ENCODE measurements at regions not wholly inside any gene's neighbourhood (a gene's known extent, or its start where the extent isn't known, plus 50 kb on each side); places are given as distances from the start of the nearest gene placed in this dataset.

DNA sequence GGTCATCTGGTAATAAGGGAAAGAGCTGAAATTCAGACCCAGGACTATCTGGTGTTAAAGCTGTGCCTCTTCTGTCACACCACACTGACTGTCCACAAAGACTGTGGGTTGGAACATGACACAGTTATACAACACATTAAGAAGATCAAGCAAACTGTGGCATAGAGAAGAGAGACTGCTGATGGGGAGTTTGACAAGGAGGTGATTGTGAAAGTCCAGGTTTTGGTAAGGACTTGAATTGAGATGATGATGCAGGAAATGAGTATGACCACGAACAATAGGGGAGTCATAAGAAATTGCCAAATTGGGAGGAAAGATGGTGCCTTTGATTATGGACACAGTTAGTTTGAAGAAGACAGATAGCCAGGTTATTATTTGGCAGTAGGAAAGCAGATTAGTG, 163.4 kb downstream of the PDGFRA start:
- WGBS = 58% methylated on average over 1 of the region's 1 CpG
- TF ChIP-seq, protein P1, sequence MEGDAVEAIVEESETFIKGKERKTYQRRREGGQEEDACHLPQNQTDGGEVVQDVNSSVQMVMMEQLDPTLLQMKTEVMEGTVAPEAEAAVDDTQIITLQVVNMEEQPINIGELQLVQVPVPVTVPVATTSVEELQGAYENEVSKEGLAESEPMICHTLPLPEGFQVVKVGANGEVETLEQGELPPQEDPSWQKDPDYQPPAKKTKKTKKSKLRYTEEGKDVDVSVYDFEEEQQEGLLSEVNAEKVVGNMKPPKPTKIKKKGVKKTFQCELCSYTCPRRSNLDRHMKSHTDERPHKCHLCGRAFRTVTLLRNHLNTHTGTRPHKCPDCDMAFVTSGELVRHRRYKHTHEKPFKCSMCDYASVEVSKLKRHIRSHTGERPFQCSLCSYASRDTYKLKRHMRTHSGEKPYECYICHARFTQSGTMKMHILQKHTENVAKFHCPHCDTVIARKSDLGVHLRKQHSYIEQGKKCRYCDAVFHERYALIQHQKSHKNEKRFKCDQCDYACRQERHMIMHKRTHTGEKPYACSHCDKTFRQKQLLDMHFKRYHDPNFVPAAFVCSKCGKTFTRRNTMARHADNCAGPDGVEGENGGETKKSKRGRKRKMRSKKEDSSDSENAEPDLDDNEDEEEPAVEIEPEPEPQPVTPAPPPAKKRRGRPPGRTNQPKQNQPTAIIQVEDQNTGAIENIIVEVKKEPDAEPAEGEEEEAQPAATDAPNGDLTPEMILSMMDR (IDR thresholded peaks at IDR 0.05) = no peak
- TF ChIP-seq POLR2A (IDR thresholded peaks at IDR 0.05; ENCODE audit: low read depth) (no peak), EP300 (IDR thresholded peaks at IDR 0.05) (no peak), POLR2AphosphoS5 (IDR thresholded peaks at IDR 0.05) (no peak)
- intact Hi-C loops (cut with DNase I) = no loop called here

DNA sequence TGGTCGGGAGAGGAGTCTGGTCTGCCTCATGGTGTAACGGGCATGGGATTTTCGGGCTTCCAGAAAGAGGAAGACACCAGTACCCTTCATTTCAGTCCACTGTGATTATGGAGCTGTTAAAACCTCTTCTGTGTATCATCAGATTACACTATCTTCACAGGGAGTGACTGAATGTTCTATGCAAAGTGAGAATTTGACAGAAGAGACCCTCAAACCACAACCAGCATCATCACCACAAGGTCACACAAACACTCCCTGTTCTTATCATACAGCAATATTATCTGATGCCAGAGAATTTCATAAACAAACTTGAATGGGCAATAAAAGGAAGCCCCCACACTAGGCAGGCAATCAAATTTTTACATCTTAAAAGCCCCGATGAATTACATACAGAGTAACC, 164.2 kb downstream of the PDGFRA start:
- Histone ChIP-seq H3K36me3 (no peaks in the 10 kb centered on the region), H3K27me3 (no peaks in the 10 kb centered on the region), H3K4me3 (no peak overlapping the region), H3K27ac (replicated peaks in 1 of 4) (no peak overlapping the region), H3K4me1 (peaks cover 0 to 6% (median 2%) of the 10 kb centered on the region in 4 donors), H3K9me3 (no peaks in the 10 kb centered on the region)
- intact Hi-C loops (cut with DNase I) = no loop called here
- WGBS = 87% methylated on average over 4 of the region's 4 CpGs
- DNase-seq (ENCODE audit: extremely low spot score) = no peak
- TF ChIP-seq, protein P1 (IDR thresholded peaks at IDR 0.05) = no peak
- no peak for TF ChIP-seq POLR2A (IDR thresholded peaks at IDR 0.05; ENCODE audit: low read depth)
- no peak for TF ChIP-seq EP300 (IDR thresholded peaks at IDR 0.05)
- TF ChIP-seq POLR2AphosphoS5 (IDR thresholded peaks at IDR 0.05) = no peak

More for the DNA sequence above, 163.4 kb downstream of the PDGFRA start:
- Histone ChIP-seq H3K4me1 (no peaks in the 10 kb centered on the region), H3K27ac (replicated peaks in 1 of 4) (no peak overlapping the region), H3K9me3 (no peaks in the 10 kb centered on the region), H3K36me3 (no peaks in the 10 kb centered on the region), H3K27me3 (no peaks in the 10 kb centered on the region), H3K4me3 (no peak overlapping the region)
- no peak for DNase-seq (ENCODE audit: extremely low spot score)

DNA sequence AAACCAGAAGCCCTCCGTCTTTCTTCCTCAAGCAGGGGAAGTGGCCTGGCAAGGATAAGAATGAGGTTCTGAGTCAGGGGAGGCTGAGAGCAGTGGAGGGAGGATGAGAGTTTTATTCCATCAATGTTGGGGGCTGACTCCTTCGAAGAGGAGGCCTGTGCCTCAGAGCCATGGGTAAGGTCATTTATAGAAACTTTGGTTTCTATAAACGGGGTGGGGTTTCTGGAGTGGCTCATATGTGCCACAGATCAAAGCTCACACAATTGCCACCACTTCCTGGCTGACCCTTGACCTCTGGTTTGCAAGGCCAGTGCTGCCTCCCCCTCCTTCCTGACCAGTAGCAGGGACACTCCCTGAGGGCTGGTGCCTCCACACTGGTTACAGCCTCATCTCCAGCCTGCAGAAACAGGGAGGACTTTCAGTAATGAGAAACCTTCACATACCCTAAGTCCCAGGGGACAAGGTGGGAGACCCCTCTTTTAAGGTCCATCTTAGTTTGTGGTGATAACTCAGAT, 166.0 kb downstream of the PDGFRA start:
- H3K9me3 ChIP-seq = no peaks in the 10 kb centered on the region
- no peaks in the 10 kb centered on the region for H3K27me3 ChIP-seq
- no peak overlapping the region for H3K4me3 ChIP-seq
- TF ChIP-seq POLR2A (IDR thresholded peaks at IDR 0.05; ENCODE audit: low read depth) = no peak
- no peak for TF ChIP-seq POLR2AphosphoS5 (IDR thresholded peaks at IDR 0.05)
- TF ChIP-seq, protein P1 (IDR thresholded peaks at IDR 0.05) = no peak
- TF ChIP-seq EP300 (IDR thresholded peaks at IDR 0.05) = no peak
- no peaks in the 10 kb centered on the region for H3K36me3 ChIP-seq
- no peak for DNase-seq (ENCODE audit: extremely low spot score)
- H3K4me1 ChIP-seq = peaks cover 0 to 21% (median 10%) of the 10 kb centered on the region in 4 donors
- H3K27ac ChIP-seq (replicated peaks in 1 of 4) = no peak overlapping the region
- 88% methylated on average over 3 of the region's 3 CpGs for WGBS
- intact Hi-C loops (cut with DNase I) = no loop called here

DNA sequence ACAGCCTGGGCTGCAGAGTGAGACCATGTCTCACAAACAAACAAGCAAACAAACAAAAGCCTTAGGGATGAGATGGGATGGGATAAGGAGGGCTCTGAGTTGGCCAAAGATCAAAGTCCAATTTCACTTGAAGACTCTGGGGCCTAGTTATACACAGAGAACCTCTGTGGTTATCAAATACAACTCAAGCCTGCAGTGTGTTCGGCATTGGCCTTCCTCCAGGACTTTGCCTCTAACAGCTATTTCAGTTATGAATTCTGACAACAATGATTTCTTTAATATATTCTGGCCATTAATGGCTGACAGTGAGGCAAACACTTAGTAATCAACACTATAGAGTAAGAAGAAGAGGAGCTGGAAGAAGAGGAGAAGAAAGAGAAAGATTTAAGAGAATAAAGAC, 171.1 kb downstream of the PDGFRA start:
- 81% methylated on average over 1 of the region's 1 CpG for WGBS
- no peak overlapping the region for H3K27ac ChIP-seq (replicated peaks in 1 of 4)
- no peaks in the 10 kb centered on the region for H3K36me3 ChIP-seq
- H3K9me3 ChIP-seq = no peaks in the 10 kb centered on the region
- no peak for DNase-seq (ENCODE audit: extremely low spot score)
- H3K4me1 ChIP-seq = peaks cover 4 to 27% (median 18%) of the 10 kb centered on the region in 4 donors
- TF ChIP-seq POLR2AphosphoS5 (IDR thresholded peaks at IDR 0.05) = no peak
- H3K4me3 ChIP-seq = no peak overlapping the region
- intact Hi-C loops (cut with DNase I) = no loop called here
- no peaks in the 10 kb centered on the region for H3K27me3 ChIP-seq

DNA sequence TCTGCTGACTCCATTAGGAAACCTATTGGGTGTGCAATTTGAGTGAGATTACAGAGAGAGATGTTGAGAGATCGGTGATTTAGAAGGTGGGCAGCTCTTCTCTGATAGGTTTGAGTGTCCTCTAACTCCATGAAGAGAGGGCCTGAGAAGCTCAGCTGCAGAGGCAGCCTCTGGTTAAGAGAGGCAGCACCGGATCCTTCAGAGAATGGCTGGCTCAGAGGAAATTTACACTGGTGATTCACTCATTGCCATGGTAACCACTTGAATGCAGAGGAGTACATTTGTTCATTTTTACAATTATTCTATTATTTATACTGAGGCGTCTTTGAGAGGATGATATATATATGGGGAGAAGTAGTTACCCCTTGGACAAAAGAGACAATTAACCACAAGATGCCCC, 171.7 kb downstream of the PDGFRA start:
- Histone ChIP-seq H3K27me3 (no peaks in the 10 kb centered on the region), H3K9me3 (no peaks in the 10 kb centered on the region), H3K27ac (replicated peaks in 1 of 4) (no peak overlapping the region), H3K36me3 (no peaks in the 10 kb centered on the region), H3K4me3 (no peak overlapping the region), H3K4me1 (peaks cover 4 to 27% (median 18%) of the 10 kb centered on the region in 4 donors)
- WGBS = 68% methylated on average over 3 of the region's 3 CpGs
- DNase-seq (ENCODE audit: extremely low spot score) = no peak
- TF ChIP-seq POLR2A (IDR thresholded peaks at IDR 0.05; ENCODE audit: low read depth) = no peak
- TF ChIP-seq, protein P1 (IDR thresholded peaks at IDR 0.05) = no peak
- TF ChIP-seq POLR2AphosphoS5 (IDR thresholded peaks at IDR 0.05) = no peak
- TF ChIP-seq EP300 (IDR thresholded peaks at IDR 0.05) = no peak
- intact Hi-C loops (cut with DNase I) = no loop called here
